Fibroblast of lung (primary cell): ENCODE measurements at regions not wholly inside any gene's neighbourhood (a gene's known extent, or its start where the extent isn't known, plus 50 kb on each side); places are given as distances from the start of the nearest gene placed in this dataset.
"Not testable (repeated sequence)": the region's sequence is repeated elsewhere in the genome, so short reads cannot be mapped to it uniquely, and the experiment has no call there.

Experiments used
- EZH2 ChIP-seq: IDR thresholded peaks from 2 replicates; pipeline ENCODE4 v1.5.1; 2012; ENCODE audit warnings: low read length, control low read depth, mild to moderate bottlenecking; ENCODE audit errors: missing control alignments
- TF ChIP-seq, protein P1 (sequence below), 2 donors: IDR thresholded peaks in 1 of 2; conservative IDR thresholded peaks in 1 of 2; 1 replicate in 1 of 2; 2 replicates in 1 of 2; pipeline ENCODE4 v1.5.1; 2011 to 2012; ENCODE audit warnings: low read length in 2 of 2, control low read depth in 1 of 2, inconsistent platforms in 1 of 2, low read depth in 1 of 2, mild to moderate bottlenecking in 1 of 2

DNA sequence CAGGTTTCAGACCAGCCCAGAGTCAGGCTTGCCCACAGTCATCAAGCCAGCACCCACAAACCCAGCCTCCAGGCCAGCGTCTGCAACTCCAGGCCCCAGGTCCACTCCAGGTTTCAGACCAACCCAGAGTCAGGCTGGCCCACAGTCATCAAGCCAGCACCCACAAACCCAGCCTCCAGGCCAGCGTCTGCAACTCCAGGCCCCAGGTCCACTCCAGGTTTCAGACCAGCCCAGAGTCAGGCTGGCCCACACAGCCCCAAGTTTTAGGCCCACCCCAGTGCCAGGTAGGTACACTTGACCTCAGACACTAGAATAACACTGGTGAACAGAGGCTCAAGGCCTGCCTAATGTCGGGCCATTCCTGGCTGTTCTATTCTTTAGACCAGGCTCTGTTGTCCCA lies 1877.0 kb downstream of the PCDH9 start:
- TF ChIP-seq, protein P1, sequence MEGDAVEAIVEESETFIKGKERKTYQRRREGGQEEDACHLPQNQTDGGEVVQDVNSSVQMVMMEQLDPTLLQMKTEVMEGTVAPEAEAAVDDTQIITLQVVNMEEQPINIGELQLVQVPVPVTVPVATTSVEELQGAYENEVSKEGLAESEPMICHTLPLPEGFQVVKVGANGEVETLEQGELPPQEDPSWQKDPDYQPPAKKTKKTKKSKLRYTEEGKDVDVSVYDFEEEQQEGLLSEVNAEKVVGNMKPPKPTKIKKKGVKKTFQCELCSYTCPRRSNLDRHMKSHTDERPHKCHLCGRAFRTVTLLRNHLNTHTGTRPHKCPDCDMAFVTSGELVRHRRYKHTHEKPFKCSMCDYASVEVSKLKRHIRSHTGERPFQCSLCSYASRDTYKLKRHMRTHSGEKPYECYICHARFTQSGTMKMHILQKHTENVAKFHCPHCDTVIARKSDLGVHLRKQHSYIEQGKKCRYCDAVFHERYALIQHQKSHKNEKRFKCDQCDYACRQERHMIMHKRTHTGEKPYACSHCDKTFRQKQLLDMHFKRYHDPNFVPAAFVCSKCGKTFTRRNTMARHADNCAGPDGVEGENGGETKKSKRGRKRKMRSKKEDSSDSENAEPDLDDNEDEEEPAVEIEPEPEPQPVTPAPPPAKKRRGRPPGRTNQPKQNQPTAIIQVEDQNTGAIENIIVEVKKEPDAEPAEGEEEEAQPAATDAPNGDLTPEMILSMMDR (conservative IDR thresholded peaks at IDR 0.05 in 1 of 2, IDR thresholded peaks at IDR 0.05 in 1 of 2; ENCODE audit: low read depth in 1 of 2, low read length in 2 of 2) = not testable (repeated sequence)
- TF ChIP-seq EZH2 = not testable (repeated sequence)
